Sigmoid colon (tissue), 4 donors: ENCODE measurements at regions not wholly inside any gene's neighbourhood (a gene's known extent, or its start where the extent isn't known, plus 50 kb on each side); places are given as distances from the start of the nearest gene placed in this dataset.

Experiments
- EP300 ChIP-seq, 4 donors: sonication (generic); formaldehyde crosslinking; IDR thresholded peaks; one replicate each; pipeline ENCODE4 v1.6.1; 2017; ENCODE audit warnings: antibody characterized with exemption in 4 of 4
- POLR2A ChIP-seq, 2 donors: fragments of 450-650 bp; IDR thresholded peaks; one replicate each; pipeline ENCODE4 v1.6.1; 2016; ENCODE audit warnings: antibody characterized with exemption in 2 of 2, mild to moderate bottlenecking in 2 of 2, moderate library complexity in 2 of 2
- TF ChIP-seq, protein P1 (sequence below), 4 experiments: fragments of 450-650 bp in 3 of 4; fragments of 200-600 bp in 1 of 4; IDR thresholded peaks; one replicate each; pipeline ENCODE4 v1.5.1; 2016 to 2019; ENCODE audit warnings: antibody characterized with exemption in 4 of 4, mild to moderate bottlenecking in 3 of 4, moderate library complexity in 2 of 4

DNA sequence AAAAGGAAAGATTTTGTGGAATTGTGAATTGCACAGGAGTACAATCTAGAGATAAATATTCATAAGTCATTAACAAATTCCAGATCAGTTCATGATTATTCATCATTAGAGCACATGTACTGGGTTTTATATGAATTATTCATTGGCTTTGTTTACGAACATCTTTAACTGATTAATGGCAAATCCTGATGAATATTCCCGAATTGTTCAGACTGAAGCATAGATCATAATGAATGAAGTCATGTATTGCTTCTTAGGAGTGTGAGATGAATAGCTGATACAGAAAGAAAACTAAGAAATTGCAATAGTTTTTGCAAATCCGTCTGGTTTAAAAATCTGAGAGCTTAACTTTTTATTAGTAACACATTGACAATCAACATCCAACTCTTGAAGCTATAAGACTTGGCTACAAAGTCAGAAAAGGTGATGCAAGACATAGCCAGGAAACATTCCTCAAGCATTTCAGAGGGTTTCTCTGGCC is 183.6 kb upstream of the DGKB start:
- TF ChIP-seq POLR2A (IDR thresholded peaks at IDR 0.05): no peak
- TF ChIP-seq, protein P1, sequence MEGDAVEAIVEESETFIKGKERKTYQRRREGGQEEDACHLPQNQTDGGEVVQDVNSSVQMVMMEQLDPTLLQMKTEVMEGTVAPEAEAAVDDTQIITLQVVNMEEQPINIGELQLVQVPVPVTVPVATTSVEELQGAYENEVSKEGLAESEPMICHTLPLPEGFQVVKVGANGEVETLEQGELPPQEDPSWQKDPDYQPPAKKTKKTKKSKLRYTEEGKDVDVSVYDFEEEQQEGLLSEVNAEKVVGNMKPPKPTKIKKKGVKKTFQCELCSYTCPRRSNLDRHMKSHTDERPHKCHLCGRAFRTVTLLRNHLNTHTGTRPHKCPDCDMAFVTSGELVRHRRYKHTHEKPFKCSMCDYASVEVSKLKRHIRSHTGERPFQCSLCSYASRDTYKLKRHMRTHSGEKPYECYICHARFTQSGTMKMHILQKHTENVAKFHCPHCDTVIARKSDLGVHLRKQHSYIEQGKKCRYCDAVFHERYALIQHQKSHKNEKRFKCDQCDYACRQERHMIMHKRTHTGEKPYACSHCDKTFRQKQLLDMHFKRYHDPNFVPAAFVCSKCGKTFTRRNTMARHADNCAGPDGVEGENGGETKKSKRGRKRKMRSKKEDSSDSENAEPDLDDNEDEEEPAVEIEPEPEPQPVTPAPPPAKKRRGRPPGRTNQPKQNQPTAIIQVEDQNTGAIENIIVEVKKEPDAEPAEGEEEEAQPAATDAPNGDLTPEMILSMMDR (IDR thresholded peaks at IDR 0.05): no peak
- TF ChIP-seq EP300 (IDR thresholded peaks at IDR 0.05): no peak
